GM21576 (cell line): ENCODE measurements at regions not wholly inside any gene's neighbourhood (a gene's known extent, or its start where the extent isn't known, plus 50 kb on each side); places are given as distances from the start of the nearest gene placed in this dataset.
A peak's percentile ranks its signal among the peaks of the same experiment; 100 is the strongest.

Source experiments
- ATAC-seq: cut with Tn5 transposase; IDR thresholded peaks from one replicate; pipeline ENCODE4 v1.9.1; 2021; ENCODE audit warnings: mild to moderate bottlenecking, moderate library complexity; ENCODE audit not compliant: unreplicated experiment

DNA sequence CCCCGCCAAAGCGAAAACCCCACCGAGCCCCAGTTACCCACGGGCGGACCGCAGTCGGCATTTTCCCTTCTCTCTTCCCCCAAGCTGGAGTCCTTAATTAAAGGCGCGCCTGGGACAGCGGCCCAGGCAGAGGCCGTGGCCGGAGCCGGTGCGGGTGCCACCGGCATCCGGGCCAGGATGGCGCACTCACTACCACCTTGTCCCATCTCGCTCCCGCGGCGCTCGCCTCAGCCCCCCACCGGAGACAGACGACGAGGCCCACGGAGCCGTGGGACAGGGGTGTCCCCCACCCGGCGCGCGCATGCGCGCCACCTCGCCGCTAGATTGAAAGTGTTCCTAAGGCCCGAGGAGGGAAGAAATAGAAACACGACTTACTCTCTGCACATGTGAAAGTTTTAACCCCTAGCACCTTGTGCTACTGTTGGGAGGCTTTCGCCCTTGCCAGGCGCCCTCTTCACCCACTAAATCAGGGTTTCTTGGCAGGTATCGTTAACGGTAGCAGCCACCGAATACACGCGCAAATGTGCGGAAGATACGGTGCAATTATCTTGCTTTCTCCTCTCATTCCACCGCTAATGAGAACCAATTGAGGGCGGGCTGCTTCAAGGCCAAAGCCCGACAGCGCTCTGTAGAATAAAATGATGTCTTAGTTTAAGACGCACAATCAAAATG lies 64.3 kb upstream of the CCDC160 start:
- ATAC-seq: no peak

DNA sequence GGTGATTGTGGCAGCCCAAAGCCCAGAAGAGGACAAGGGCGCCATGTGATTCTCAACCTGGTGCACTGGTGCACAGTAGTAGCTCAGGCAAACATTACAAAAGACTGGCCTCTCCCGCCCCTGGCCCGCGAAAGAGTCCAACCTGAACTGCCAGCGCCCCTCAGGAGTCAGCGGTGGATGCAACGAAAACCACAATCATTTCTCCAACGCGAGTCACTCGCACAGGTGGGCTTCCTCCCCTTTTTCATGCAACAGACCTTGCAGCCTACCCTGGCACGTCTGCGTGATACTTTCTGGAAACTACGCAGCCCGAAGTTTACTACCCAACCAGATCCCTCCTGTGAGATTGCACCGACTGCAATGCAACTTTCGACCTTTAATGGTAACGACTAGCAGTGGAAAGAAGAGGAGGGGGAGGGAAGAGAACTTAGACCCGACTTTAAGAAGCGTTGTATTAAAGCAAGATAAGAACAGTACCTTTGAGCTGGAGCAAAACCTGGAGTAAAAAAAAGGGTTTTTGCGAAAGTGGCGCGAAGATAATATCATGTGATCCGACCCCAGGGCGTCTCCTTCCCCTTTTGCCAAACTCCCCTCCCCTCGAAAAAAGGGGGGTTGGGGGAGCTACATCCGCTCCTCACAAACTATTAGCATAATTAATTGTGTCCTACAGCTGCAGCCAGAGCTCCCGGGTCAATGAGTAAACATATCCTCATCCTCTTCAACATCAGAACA lies 63.3 kb upstream of the CCDC160 start:
- ATAC-seq: no peak

DNA sequence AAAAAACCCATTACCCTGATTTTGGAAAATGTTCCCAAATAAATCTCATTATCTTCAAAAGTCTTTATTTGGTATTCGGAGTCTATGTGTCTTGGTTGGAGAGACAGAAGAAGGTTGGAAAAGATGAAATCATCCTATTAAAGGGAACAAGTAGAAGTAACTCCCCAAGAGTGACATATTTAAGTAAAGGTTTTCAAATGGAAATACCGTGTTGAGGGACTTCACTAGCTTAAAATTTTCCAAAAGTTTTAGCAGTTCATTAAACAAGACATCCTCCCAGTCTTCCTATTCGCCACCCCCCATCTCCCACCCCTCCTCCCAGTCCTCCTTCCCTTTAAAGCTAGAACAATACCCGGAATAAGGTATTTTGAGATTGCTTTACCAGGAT lies 62.7 kb upstream of the CCDC160 start:
- no peak for ATAC-seq

DNA sequence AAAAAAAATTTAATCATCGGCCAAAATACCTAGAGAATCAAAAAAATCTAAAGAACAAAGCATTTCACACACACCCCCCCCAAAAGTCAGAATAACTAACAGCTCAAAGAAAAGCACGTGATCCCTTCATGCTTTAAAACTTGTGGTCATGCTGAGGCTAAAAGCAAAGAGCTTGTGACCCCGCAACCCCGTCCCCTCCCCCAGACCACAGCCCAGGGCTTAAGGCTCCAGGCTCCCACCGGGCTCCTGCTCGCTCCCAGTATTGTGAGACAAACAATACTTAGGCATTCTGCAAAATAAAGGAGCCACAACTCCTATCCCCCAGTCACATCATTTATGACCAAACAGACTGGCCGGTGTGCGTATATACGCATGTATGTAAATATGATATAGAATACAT lies 62.1 kb upstream of the CCDC160 start:
- ATAC-seq: no peak

DNA sequence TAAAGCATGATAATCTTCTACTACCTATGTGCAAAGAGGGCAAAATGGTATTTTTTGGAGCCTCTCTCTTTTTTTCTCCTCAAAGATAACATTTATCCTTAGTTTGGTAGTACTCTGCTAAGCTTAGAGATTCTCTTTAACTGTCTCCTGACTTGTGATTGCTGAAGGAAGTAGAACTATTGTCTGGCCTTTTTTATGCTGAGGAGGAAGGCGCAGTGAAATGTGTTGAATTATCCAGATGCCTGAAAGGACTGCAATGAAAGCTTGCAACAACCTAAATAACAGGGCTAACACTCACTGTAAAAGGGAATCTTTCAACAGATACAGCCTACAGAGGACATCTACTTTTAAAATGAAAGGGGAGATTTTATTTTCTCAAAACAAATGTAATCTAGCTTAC lies 59.5 kb upstream of the CCDC160 start:
- ATAC-seq: no peak

- no peak for ATAC-seq
Observed at GRCh38 chrX:134180601-134181274, 56.2 kb upstream of the CCDC160 start.

- no peak for ATAC-seq
Observed at GRCh38 chrX:134181275-134181660, 55.7 kb upstream of the CCDC160 start.

- no peak for ATAC-seq
Observed at GRCh38 chrX:134183665-134184064, 53.3 kb upstream of the CCDC160 start.

GRCh38 chrX:134184936-134185335 lies 52.0 kb upstream of the CCDC160 start:
- no peak for ATAC-seq

GRCh38 chrX:134186362-134187121 lies 50.4 kb upstream of the CCDC160 start:
- ATAC-seq: peak; percentile 94
